SW 1271 (cell line): ENCODE measurements at regions not wholly inside any gene's neighbourhood (a gene's known extent, or its start where the extent isn't known, plus 50 kb on each side); places are given as distances from the start of the nearest gene placed in this dataset.
"Not testable (repeated sequence)": the region's sequence is repeated elsewhere in the genome, so short reads cannot be mapped to it uniquely, and the experiment has no call there.

Experiments
- DNase-seq, 2 experiments: peaks; one replicate each; lab custom pipeline; 2025; lab: John Stamatoyannopoulos, UW

GRCh38 chr3:124636101-124636862, 94.0 kb upstream of the UMPS start:
- no peak for DNase-seq

- DNase-seq: no peak
Observed at GRCh38 chr3:124636863-124637296, 93.4 kb upstream of the UMPS start.

GRCh38 chr3:124639406-124640237, 90.6 kb upstream of the UMPS start:
- no peak for DNase-seq

GRCh38 chr3:124640635-124641306, 89.5 kb upstream of the UMPS start:
- no peak for DNase-seq

GRCh38 chr3:124643453-124643852, 86.8 kb upstream of the UMPS start:
- no peak for DNase-seq

- DNase-seq: not testable (repeated sequence)
Observed at GRCh38 chr3:124646186-124646585, 84.1 kb upstream of the UMPS start.

- DNase-seq: no peak
Observed at GRCh38 chr3:124648551-124648950, 81.7 kb upstream of the UMPS start.

- no peak for DNase-seq
Observed at GRCh38 chr3:124650798-124651197, 79.5 kb upstream of the UMPS start.

GRCh38 chr3:124651416-124651815, 78.8 kb upstream of the UMPS start:
- DNase-seq: not testable (repeated sequence)

- DNase-seq: no peak
Observed at GRCh38 chr3:124652009-124652408, 78.2 kb upstream of the UMPS start.

GRCh38 chr3:124653071-124653796, 77.0 kb upstream of the UMPS start:
- no peak for DNase-seq

GRCh38 chr3:124653797-124654469, 76.3 kb upstream of the UMPS start:
- DNase-seq: no peak

- DNase-seq: no peak
Observed at GRCh38 chr3:124654470-124654845, 75.8 kb upstream of the UMPS start.

GRCh38 chr3:124656531-124656930, 73.7 kb upstream of the UMPS start:
- no peak for DNase-seq

GRCh38 chr3:124657138-124657537, 73.1 kb upstream of the UMPS start:
- no peak for DNase-seq

GRCh38 chr3:124658270-124658669, 72.0 kb upstream of the UMPS start:
- DNase-seq: no peak

- DNase-seq: no peak
Observed at GRCh38 chr3:124659175-124659574, 71.1 kb upstream of the UMPS start.

GRCh38 chr3:124660599-124660998, 69.7 kb upstream of the UMPS start:
- no peak for DNase-seq

GRCh38 chr3:124663690-124664089, 66.6 kb upstream of the UMPS start:
- no peak for DNase-seq

- DNase-seq: no peak
Observed at GRCh38 chr3:124664804-124665203, 65.4 kb upstream of the UMPS start.

GRCh38 chr3:124666067-124666466, 64.2 kb upstream of the UMPS start:
- no peak for DNase-seq
